ENCODE measurements at regions not wholly inside any gene's neighbourhood (a gene's known extent, or its start where the extent isn't known, plus 50 kb on each side); places are given as distances from the start of the nearest gene placed in this dataset.

GRCh38 chr6:126526996-126527606 lies 187.2 kb downstream of the CENPW start:
- DNase-seq, result no peak
- intact Hi-C loops (cut with DNase I), result no loop called here

- intact Hi-C loops (cut with DNase I), result no loop called here
- DNase-seq, result no peak
These were observed 189.9 kb downstream of the CENPW start for GRCh38 chr6:126529637-126530362.

GRCh38 chr6:126530775-126531174 lies 190.9 kb downstream of the CENPW start:
- DNase-seq, result no peak
- intact Hi-C loops (cut with DNase I), result no loop called here

GRCh38 chr6:126531286-126531685 lies 191.4 kb downstream of the CENPW start:
- DNase-seq, result no peak
- intact Hi-C loops (cut with DNase I), result no loop called here

GRCh38 chr6:126531840-126532239 lies 191.9 kb downstream of the CENPW start:
- no peak for DNase-seq
- intact Hi-C loops (cut with DNase I), result no loop called here

GRCh38 chr6:126534401-126534800 lies 194.5 kb downstream of the CENPW start:
- DNase-seq, result no peak
- intact Hi-C loops (cut with DNase I), result no loop called here

- intact Hi-C loops (cut with DNase I), result no loop called here
- no peak for DNase-seq
These were observed 195.2 kb downstream of the CENPW start for GRCh38 chr6:126535138-126535537.

- intact Hi-C loops (cut with DNase I), result no loop called here
- DNase-seq, result no peak
These were observed 195.7 kb downstream of the CENPW start for GRCh38 chr6:126535595-126535994.

GRCh38 chr6:126537061-126537816 lies 197.3 kb downstream of the CENPW start:
- no peak for DNase-seq
- intact Hi-C loops (cut with DNase I), result no loop called here

- DNase-seq, result no peak
- intact Hi-C loops (cut with DNase I), result no loop called here
These were observed 199.1 kb downstream of the CENPW start for GRCh38 chr6:126539022-126539421.

- intact Hi-C loops (cut with DNase I), result no loop called here
- DNase-seq, result no peak
These were observed 200.2 kb downstream of the CENPW start for GRCh38 chr6:126540161-126540560.

GRCh38 chr6:126541806-126542491 lies 202.0 kb downstream of the CENPW start:
- DNase-seq, result no peak
- intact Hi-C loops (cut with DNase I), result no loop called here

- intact Hi-C loops (cut with DNase I), result no loop called here
- DNase-seq, result no peak
These were observed 206.7 kb downstream of the CENPW start for GRCh38 chr6:126546541-126547120.

GRCh38 chr6:126548300-126548699 lies 208.4 kb downstream of the CENPW start:
- intact Hi-C loops (cut with DNase I), result no loop called here
- DNase-seq, result no peak

- DNase-seq, result peak in 1 of 10 donors; percentile 69
- intact Hi-C loops (cut with DNase I), result no loop called here
These were observed 210.4 kb downstream of the CENPW start for GRCh38 chr6:126550323-126550722.

GRCh38 chr6:126551832-126552231 lies 211.9 kb downstream of the CENPW start:
- intact Hi-C loops (cut with DNase I), result no loop called here
- no peak for DNase-seq

GRCh38 chr6:126553854-126554253 lies 213.9 kb downstream of the CENPW start:
- no peak for DNase-seq
- intact Hi-C loops (cut with DNase I), result no loop called here

- intact Hi-C loops (cut with DNase I), result no loop called here
- no peak for DNase-seq
These were observed 230.6 kb downstream of the CENPW start for GRCh38 chr6:126570507-126570906.

GRCh38 chr6:126574301-126574700 lies 234.4 kb downstream of the CENPW start:
- DNase-seq, result no peak
- intact Hi-C loops (cut with DNase I), result no loop called here

- intact Hi-C loops (cut with DNase I), result no loop called here
- no peak for DNase-seq
These were observed 241.4 kb downstream of the CENPW start for GRCh38 chr6:126581316-126581715.
